ENCODE measurements at regions not wholly inside any gene's neighbourhood (a gene's known extent, or its start where the extent isn't known, plus 50 kb on each side); places are given as distances from the start of the nearest gene placed in this dataset.

- TF ChIP-seq POLR2AphosphoS5 (IDR thresholded peaks at IDR 0.05) (no peak), MXI1 (conservative IDR thresholded peaks at IDR 0.05; ENCODE audit: poor library complexity, severe bottlenecking) (no peak), CTCF (IDR thresholded peaks at IDR 0.05; ENCODE audit: poor library complexity, severe bottlenecking) (no peak)
Measured at GRCh38 chr10:131419797-131420196, 108.3 kb upstream of the TCERG1L start.
